ENCODE measurements at regions not wholly inside any gene's neighbourhood (a gene's known extent, or its start where the extent isn't known, plus 50 kb on each side); places are given as distances from the start of the nearest gene placed in this dataset.

GRCh38 chr11:41950470-41951143, 491.2 kb upstream of the LRRC4C start:
- Histone ChIP-seq H3K4me1 (ENCODE audit: control insufficient read depth, insufficient read depth, low read length) (no peaks in the 10 kb centered on the region), H3K27ac (ENCODE audit: low read length) (no peak overlapping the region), H3K9me3 (ENCODE audit: control insufficient read depth, insufficient read depth, low read length) (peaks cover 5% of the 10 kb centered on the region), H3K27me3 (ENCODE audit: control insufficient read depth, insufficient read depth, low read length) (no peaks in the 10 kb centered on the region), H3K36me3 (ENCODE audit: control insufficient read depth, insufficient read depth, low read length) (no peaks in the 10 kb centered on the region), H3K4me3 (ENCODE audit: low read length) (no peak overlapping the region)
- Mint-ChIP-seq H3K36me3 (peaks cover 8% of the 10 kb centered on the region), H3K27ac (no peak overlapping the region), H3K9me3 (peaks cover 16 to 20% of the 10 kb centered on the region in 2 donors), H3K27me3 (ENCODE audit: low read depth in 2 of 2) (no peaks in the 10 kb centered on the region), H3K4me1 (no peaks in the 10 kb centered on the region), H3K4me3 (no peak overlapping the region)
- no peak for TF ChIP-seq CTCF (IDR thresholded peaks at IDR 0.05)
- 83% methylated on average over 4 of the region's 4 CpGs for WGBS (ENCODE audit: insufficient coverage)
- ATAC-seq (no peak), DNase-seq (no peak)
- intact Hi-C loops (cut with micrococcal nuclease), result no loop called here

GRCh38 chr11:41954034-41954433, 494.6 kb upstream of the LRRC4C start:
- Mint-ChIP-seq H3K27ac (no peak overlapping the region), H3K36me3 (peaks cover 8% of the 10 kb centered on the region), H3K4me1 (no peaks in the 10 kb centered on the region), H3K9me3 (peaks cover 14 to 22% of the 10 kb centered on the region in 2 donors), H3K4me3 (no peak overlapping the region), H3K27me3 (ENCODE audit: low read depth in 2 of 2) (no peaks in the 10 kb centered on the region)
- Histone ChIP-seq H3K9me3 (ENCODE audit: control insufficient read depth, insufficient read depth, low read length) (peaks cover 15% of the 10 kb centered on the region), H3K27ac (ENCODE audit: low read length) (no peak overlapping the region), H3K27me3 (ENCODE audit: control insufficient read depth, insufficient read depth, low read length) (no peaks in the 10 kb centered on the region), H3K4me3 (ENCODE audit: low read length) (no peak overlapping the region), H3K36me3 (ENCODE audit: control insufficient read depth, insufficient read depth, low read length) (no peaks in the 10 kb centered on the region), H3K4me1 (ENCODE audit: control insufficient read depth, insufficient read depth, low read length) (no peaks in the 10 kb centered on the region)
- ATAC-seq (no peak), DNase-seq (no peak)
- intact Hi-C loops (cut with micrococcal nuclease), result no loop called here
- TF ChIP-seq CTCF (IDR thresholded peaks at IDR 0.05), result no peak

- Mint-ChIP-seq H3K27ac (no peak overlapping the region), H3K27me3 (ENCODE audit: low read depth in 2 of 2) (no peaks in the 10 kb centered on the region), H3K36me3 (peaks cover 8% of the 10 kb centered on the region), H3K9me3 (peaks cover 12 to 17% of the 10 kb centered on the region in 2 donors), H3K4me3 (no peak overlapping the region), H3K4me1 (no peaks in the 10 kb centered on the region)
- no peaks in the 10 kb centered on the region for H3K36me3 ChIP-seq (ENCODE audit: control insufficient read depth, insufficient read depth, low read length)
- no peak for ATAC-seq
- no peaks in the 10 kb centered on the region for H3K27me3 ChIP-seq (ENCODE audit: control insufficient read depth, insufficient read depth, low read length)
- TF ChIP-seq CTCF (IDR thresholded peaks at IDR 0.05), result no peak
- intact Hi-C loops (cut with micrococcal nuclease), result no loop called here
- peaks cover 17% of the 10 kb centered on the region for H3K9me3 ChIP-seq (ENCODE audit: control insufficient read depth, insufficient read depth, low read length)
- H3K4me1 ChIP-seq (ENCODE audit: control insufficient read depth, insufficient read depth, low read length), result no peaks in the 10 kb centered on the region
- H3K4me3 ChIP-seq (ENCODE audit: low read length), result no peak overlapping the region
- no peak for DNase-seq
- H3K27ac ChIP-seq (ENCODE audit: low read length), result no peak overlapping the region
- WGBS (ENCODE audit: insufficient coverage), result 91% methylated on average over 1 of the region's 2 CpGs
Observed at GRCh38 chr11:41955066-41955465, 495.6 kb upstream of the LRRC4C start.

Measured in natural killer cell (primary cell).